Activated naive CD4-positive, alpha-beta T cell treated with anti-CD3 and anti-CD28 coated beads, Interleukin-2, amount 50 U/mL, for 24 hours (primary cell): ENCODE measurements at regions not wholly inside any gene's neighbourhood (a gene's known extent, or its start where the extent isn't known, plus 50 kb on each side); places are given as distances from the start of the nearest gene placed in this dataset.
"Not testable (repeated sequence)": the region's sequence is repeated elsewhere in the genome, so short reads cannot be mapped to it uniquely, and the experiment has no call there.

Experiments
- H3K27ac Mint-ChIP-seq: one replicate; pipeline ENCODE4 v1.8.0; 2021; ENCODE audit warnings: mild to moderate bottlenecking, mixed read lengths
- H3K27me3 Mint-ChIP-seq: one replicate; pipeline ENCODE4 v1.8.0; 2021; ENCODE audit warnings: mixed read lengths
- H3K36me3 Mint-ChIP-seq: one replicate; pipeline ENCODE4 v1.8.0; 2021; ENCODE audit warnings: mixed read lengths
- H3K4me1 Mint-ChIP-seq: one replicate; pipeline ENCODE4 v1.8.0; 2021; ENCODE audit warnings: mixed read lengths
- H3K4me3 Mint-ChIP-seq: one replicate; pipeline ENCODE4 v1.8.0; 2021; ENCODE audit warnings: mild to moderate bottlenecking, mixed read lengths
- H3K9me3 Mint-ChIP-seq: one replicate; pipeline ENCODE4 v1.8.0; 2021; ENCODE audit warnings: mixed read lengths

- Mint-ChIP-seq H3K4me1 (no peaks in the 10 kb centered on the region), H3K9me3 (peaks cover 22% of the 10 kb centered on the region), H3K27me3 (peaks cover 26% of the 10 kb centered on the region), H3K36me3 (peaks cover 6% of the 10 kb centered on the region), H3K27ac (no peak overlapping the region), H3K4me3 (no peak overlapping the region)
Measured at GRCh38 chr10:118875087-118875486, 120.3 kb upstream of the CACUL1 start.

- H3K27me3 Mint-ChIP-seq = peaks cover 4% of the 10 kb centered on the region
- no peak overlapping the region for H3K4me3 Mint-ChIP-seq
- H3K27ac Mint-ChIP-seq = no peak overlapping the region
- no peaks in the 10 kb centered on the region for H3K4me1 Mint-ChIP-seq
- H3K9me3 Mint-ChIP-seq = no peaks in the 10 kb centered on the region
- no peaks in the 10 kb centered on the region for H3K36me3 Mint-ChIP-seq
Measured at GRCh38 chr10:118882741-118883140, 128.0 kb upstream of the CACUL1 start.

GRCh38 chr10:118892255-118892654, 137.3 kb upstream of the NANOS1 start:
- no peaks in the 10 kb centered on the region for H3K4me1 Mint-ChIP-seq
- H3K36me3 Mint-ChIP-seq = no peaks in the 10 kb centered on the region
- no peak overlapping the region for H3K27ac Mint-ChIP-seq
- H3K4me3 Mint-ChIP-seq = no peak overlapping the region
- H3K9me3 Mint-ChIP-seq = no peaks in the 10 kb centered on the region
- peaks cover 5% of the 10 kb centered on the region for H3K27me3 Mint-ChIP-seq

GRCh38 chr10:118894891-118895290, 134.6 kb upstream of the NANOS1 start:
- H3K4me1 Mint-ChIP-seq, H3K27ac Mint-ChIP-seq, H3K36me3 Mint-ChIP-seq, H3K4me3 Mint-ChIP-seq, H3K9me3 Mint-ChIP-seq, H3K27me3 Mint-ChIP-seq: not testable (repeated sequence)

GRCh38 chr10:118900617-118901016, 128.9 kb upstream of the NANOS1 start:
- Mint-ChIP-seq H3K27me3 (peaks cover 8% of the 10 kb centered on the region), H3K4me1 (no peaks in the 10 kb centered on the region), H3K4me3 (no peak overlapping the region), H3K9me3 (no peaks in the 10 kb centered on the region), H3K27ac (no peak overlapping the region), H3K36me3 (no peaks in the 10 kb centered on the region)

- Mint-ChIP-seq H3K27me3 (peaks cover 8% of the 10 kb centered on the region), H3K4me3 (no peak overlapping the region), H3K36me3 (no peaks in the 10 kb centered on the region), H3K27ac (no peak overlapping the region), H3K4me1 (no peaks in the 10 kb centered on the region), H3K9me3 (no peaks in the 10 kb centered on the region)
Measured at GRCh38 chr10:118901380-118901779, 128.1 kb upstream of the NANOS1 start.

GRCh38 chr10:118901906-118902305, 127.6 kb upstream of the NANOS1 start:
- Mint-ChIP-seq H3K27ac (no peak overlapping the region), H3K4me1 (no peaks in the 10 kb centered on the region), H3K36me3 (no peaks in the 10 kb centered on the region), H3K27me3 (peaks cover 8% of the 10 kb centered on the region), H3K9me3 (no peaks in the 10 kb centered on the region), H3K4me3 (no peak overlapping the region)

- not testable (repeated sequence) for H3K4me3 Mint-ChIP-seq, H3K27me3 Mint-ChIP-seq, H3K27ac Mint-ChIP-seq, H3K4me1 Mint-ChIP-seq, H3K9me3 Mint-ChIP-seq, H3K36me3 Mint-ChIP-seq
Measured at GRCh38 chr10:118902656-118903055, 126.9 kb upstream of the NANOS1 start.

GRCh38 chr10:118903251-118903650, 126.3 kb upstream of the NANOS1 start:
- H3K36me3 Mint-ChIP-seq = no peaks in the 10 kb centered on the region
- peaks cover 8% of the 10 kb centered on the region for H3K27me3 Mint-ChIP-seq
- H3K9me3 Mint-ChIP-seq = no peaks in the 10 kb centered on the region
- no peak overlapping the region for H3K4me3 Mint-ChIP-seq
- no peak overlapping the region for H3K27ac Mint-ChIP-seq
- no peaks in the 10 kb centered on the region for H3K4me1 Mint-ChIP-seq

GRCh38 chr10:118903691-118904090, 125.8 kb upstream of the NANOS1 start:
- no peak overlapping the region for H3K27ac Mint-ChIP-seq
- H3K36me3 Mint-ChIP-seq = no peaks in the 10 kb centered on the region
- no peaks in the 10 kb centered on the region for H3K4me1 Mint-ChIP-seq
- H3K9me3 Mint-ChIP-seq = no peaks in the 10 kb centered on the region
- H3K27me3 Mint-ChIP-seq = peaks cover 8% of the 10 kb centered on the region
- H3K4me3 Mint-ChIP-seq = no peak overlapping the region

GRCh38 chr10:118904286-118904685, 125.2 kb upstream of the NANOS1 start:
- Mint-ChIP-seq H3K4me3 (no peak overlapping the region), H3K27ac (no peak overlapping the region), H3K4me1 (no peaks in the 10 kb centered on the region), H3K36me3 (no peaks in the 10 kb centered on the region), H3K27me3 (peaks cover 8% of the 10 kb centered on the region), H3K9me3 (no peaks in the 10 kb centered on the region)

GRCh38 chr10:118907051-118907450, 122.5 kb upstream of the NANOS1 start:
- Mint-ChIP-seq H3K36me3 (no peaks in the 10 kb centered on the region), H3K27me3 (peaks cover 8% of the 10 kb centered on the region), H3K4me3 (no peak overlapping the region), H3K4me1 (no peaks in the 10 kb centered on the region), H3K9me3 (no peaks in the 10 kb centered on the region), H3K27ac (no peak overlapping the region)

- Mint-ChIP-seq H3K4me3 (no peak overlapping the region), H3K27me3 (peaks cover 8% of the 10 kb centered on the region), H3K9me3 (no peaks in the 10 kb centered on the region), H3K4me1 (no peaks in the 10 kb centered on the region), H3K27ac (no peak overlapping the region), H3K36me3 (no peaks in the 10 kb centered on the region)
Measured at GRCh38 chr10:118908557-118909256, 120.8 kb upstream of the NANOS1 start.

- H3K4me3 Mint-ChIP-seq = no peak overlapping the region
- H3K27me3 Mint-ChIP-seq = peaks cover 2% of the 10 kb centered on the region
- no peaks in the 10 kb centered on the region for H3K4me1 Mint-ChIP-seq
- H3K36me3 Mint-ChIP-seq = no peaks in the 10 kb centered on the region
- H3K27ac Mint-ChIP-seq = no peak overlapping the region
- no peaks in the 10 kb centered on the region for H3K9me3 Mint-ChIP-seq
Measured at GRCh38 chr10:118910702-118911101, 118.8 kb upstream of the NANOS1 start.

GRCh38 chr10:118911363-118911762, 118.2 kb upstream of the NANOS1 start:
- Mint-ChIP-seq H3K9me3 (no peaks in the 10 kb centered on the region), H3K36me3 (no peaks in the 10 kb centered on the region), H3K27ac (no peak overlapping the region), H3K27me3 (peaks cover 2% of the 10 kb centered on the region), H3K4me3 (no peak overlapping the region), H3K4me1 (no peaks in the 10 kb centered on the region)

GRCh38 chr10:118912961-118913600, 116.4 kb upstream of the NANOS1 start:
- Mint-ChIP-seq H3K4me1 (no peaks in the 10 kb centered on the region), H3K4me3 (no peak overlapping the region), H3K36me3 (no peaks in the 10 kb centered on the region), H3K27ac (no peak overlapping the region), H3K9me3 (no peaks in the 10 kb centered on the region), H3K27me3 (peaks cover 2% of the 10 kb centered on the region)

- H3K4me1 Mint-ChIP-seq = no peaks in the 10 kb centered on the region
- no peak overlapping the region for H3K4me3 Mint-ChIP-seq
- no peaks in the 10 kb centered on the region for H3K36me3 Mint-ChIP-seq
- H3K27ac Mint-ChIP-seq = no peak overlapping the region
- H3K9me3 Mint-ChIP-seq = no peaks in the 10 kb centered on the region
- H3K27me3 Mint-ChIP-seq = peaks cover 2% of the 10 kb centered on the region
Measured at GRCh38 chr10:118913825-118914224, 115.7 kb upstream of the NANOS1 start.
